ENCODE measurements at regions not wholly inside any gene's neighbourhood (a gene's known extent, or its start where the extent isn't known, plus 50 kb on each side); places are given as distances from the start of the nearest gene placed in this dataset.

- TF ChIP-seq, protein P1, sequence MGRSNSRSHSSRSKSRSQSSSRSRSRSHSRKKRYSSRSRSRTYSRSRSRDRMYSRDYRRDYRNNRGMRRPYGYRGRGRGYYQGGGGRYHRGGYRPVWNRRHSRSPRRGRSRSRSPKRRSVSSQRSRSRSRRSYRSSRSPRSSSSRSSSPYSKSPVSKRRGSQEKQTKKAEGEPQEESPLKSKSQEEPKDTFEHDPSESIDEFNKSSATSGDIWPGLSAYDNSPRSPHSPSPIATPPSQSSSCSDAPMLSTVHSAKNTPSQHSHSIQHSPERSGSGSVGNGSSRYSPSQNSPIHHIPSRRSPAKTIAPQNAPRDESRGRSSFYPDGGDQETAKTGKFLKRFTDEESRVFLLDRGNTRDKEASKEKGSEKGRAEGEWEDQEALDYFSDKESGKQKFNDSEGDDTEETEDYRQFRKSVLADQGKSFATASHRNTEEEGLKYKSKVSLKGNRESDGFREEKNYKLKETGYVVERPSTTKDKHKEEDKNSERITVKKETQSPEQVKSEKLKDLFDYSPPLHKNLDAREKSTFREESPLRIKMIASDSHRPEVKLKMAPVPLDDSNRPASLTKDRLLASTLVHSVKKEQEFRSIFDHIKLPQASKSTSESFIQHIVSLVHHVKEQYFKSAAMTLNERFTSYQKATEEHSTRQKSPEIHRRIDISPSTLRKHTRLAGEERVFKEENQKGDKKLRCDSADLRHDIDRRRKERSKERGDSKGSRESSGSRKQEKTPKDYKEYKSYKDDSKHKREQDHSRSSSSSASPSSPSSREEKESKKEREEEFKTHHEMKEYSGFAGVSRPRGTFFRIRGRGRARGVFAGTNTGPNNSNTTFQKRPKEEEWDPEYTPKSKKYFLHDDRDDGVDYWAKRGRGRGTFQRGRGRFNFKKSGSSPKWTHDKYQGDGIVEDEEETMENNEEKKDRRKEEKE (IDR thresholded peaks at IDR 0.05): no peak
- TF ChIP-seq NBN (conservative IDR thresholded peaks at IDR 0.05): no peak
- TF ChIP-seq ZNF567 (CRISPR knock-in tag; IDR thresholded peaks at IDR 0.05; ENCODE audit: borderline replicate concordance): no peak
Measured at GRCh38 chr9:115616666-115617239, 498.8 kb upstream of the TNC start (continued).

DNA sequence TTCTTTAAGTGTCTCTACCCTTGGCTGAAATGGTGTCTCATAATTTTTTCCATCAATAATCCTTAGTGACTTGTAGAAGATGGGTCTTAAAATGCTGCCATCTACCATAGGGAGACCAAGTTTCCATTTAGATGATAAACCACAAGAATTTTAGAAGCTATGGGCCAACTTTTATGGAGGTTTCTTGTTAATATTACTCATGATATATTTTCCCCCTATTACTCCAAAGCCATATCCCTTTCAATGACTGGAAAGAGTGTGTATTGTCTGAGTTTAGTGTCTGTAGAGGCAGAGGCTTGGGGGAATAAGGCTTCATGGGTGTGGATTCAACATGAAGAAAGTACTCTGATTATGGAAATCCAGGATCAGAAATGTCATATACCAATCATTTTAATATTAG lies 507.3 kb upstream of the TNC start:
- POLR2A ChIA-PET: no interaction called here
- Histone ChIP-seq H3K9me3 (ENCODE audit: low read length) (peaks cover 10% of the 10 kb centered on the region), H3K9ac (ENCODE audit: insufficient read depth, low read depth, low read length) (no peak overlapping the region), H3K4me1 (ENCODE audit: insufficient read depth, low read length) (no peaks in the 10 kb centered on the region), H3K79me2 (ENCODE audit: insufficient read depth, low read length) (no peaks in the 10 kb centered on the region), H4K20me1 (ENCODE audit: insufficient read depth, low read length) (no peaks in the 10 kb centered on the region), H2AFZ (ENCODE audit: low read length) (no peak overlapping the region), H3K4me2 (ENCODE audit: low read depth, low read length) (no peak overlapping the region), H3K36me3 (replicated peaks in 1 of 2; ENCODE audit: control insufficient read depth in 1 of 2, insufficient read depth in 2 of 2, low read length in 2 of 2) (no peaks in the 10 kb centered on the region), H3K27ac (ENCODE audit: extremely low read length, insufficient read depth, low read length) (no peak overlapping the region), H3K4me3 (replicated peaks in 1 of 3; ENCODE audit: insufficient read depth in 1 of 3, low read depth in 2 of 3, low read length in 3 of 3) (no peak overlapping the region), H3K27me3 (ENCODE audit: control insufficient read depth in 1 of 2, insufficient read depth in 2 of 2, low read length in 2 of 2) (no peaks in the 10 kb centered on the region)
- intact Hi-C loops (cut with micrococcal nuclease; ENCODE audit: unreplicated experiment) (no loop called here), in situ Hi-C loops (cut with HindIII; ENCODE audit: extremely low pct_ligation_motif_present, low pct_unique_long_range_greater_than_20kb) (no loop called here)
- no TSS peak for BruUV-seq (replicated peaks)
- DNase-seq (ENCODE audit: low spot score) (no peak), FAIRE-seq (no peak), ATAC-seq (no peak)
- CTCF ChIA-PET (ENCODE audit: low intra/inter-chr PET ratio, low total read pairs): no interaction called here
- no peak for TF ChIP-seq ETV5 (CRISPR knock-in tag; IDR thresholded peaks at IDR 0.05; ENCODE audit: borderline replicate concordance)
- TF ChIP-seq SKI (IDR thresholded peaks at IDR 0.05; ENCODE audit: partially characterized antibody): no peak
- TF ChIP-seq RBM39 (IDR thresholded peaks at IDR 0.05; ENCODE audit: low read depth, low read length, poor library complexity, severe bottlenecking): no peak
